H1 (cell line): ENCODE measurements at regions not wholly inside any gene's neighbourhood (a gene's known extent, or its start where the extent isn't known, plus 50 kb on each side); places are given as distances from the start of the nearest gene placed in this dataset.

Experiments used
- CTCF ChIA-PET: fragments of 300-600 bp; sonication (Branson Sonifier 250); formaldehyde crosslinking; loops from one replicate; lab custom pipeline; 2021; ENCODE audit not compliant: partially characterized antibody; lab: Charles Lee
- POLR2A ChIA-PET: fragments of 300-600 bp; sonication (Branson Sonifier 250); formaldehyde crosslinking; loops from one replicate; lab custom pipeline; 2021; ENCODE audit warnings: inconsistent platforms; ENCODE audit not compliant: partially characterized antibody; lab: Charles Lee
- DNase-seq, 2 experiments: peaks; one replicate each; pipeline versions ENCODE4 v3.0.0 to v3.0.0-alpha.2; 2010 to 2022; ENCODE audit warnings: low spot score in 2 of 2, low read depth in 1 of 2, mixed read lengths in 1 of 2
- FAIRE-seq: peaks from 2 replicates; lab custom pipeline; 2011; peaks lifted over from hg19 to GRCh38; lab: Jason Lieb, UNC
- H2AFZ ChIP-seq: 2 replicates; pipeline ENCODE4 v1.8.1; 2012; ENCODE audit warnings: low read length, inconsistent platforms
- H2AK5ac ChIP-seq: 2 replicates; pipeline ENCODE4 v1.6.1; 2013; ENCODE audit warnings: low read depth, low read length
- H2BK120ac ChIP-seq: replicated peaks from 2 replicates; pipeline ENCODE3; 2013; ENCODE audit warnings: low read depth, low read length, inconsistent platforms
- H2BK12ac ChIP-seq: 2 replicates; pipeline ENCODE4 v1.6.1; 2013; ENCODE audit warnings: low read depth, low read length
- H2BK15ac ChIP-seq: 2 replicates; pipeline ENCODE4 v1.6.1; 2013; ENCODE audit warnings: low read length
- H2BK20ac ChIP-seq: 2 replicates; pipeline ENCODE4 v1.6.1; 2013; ENCODE audit warnings: low read length
- H2BK5ac ChIP-seq: 2 replicates; pipeline ENCODE4 v1.6.1; 2013; ENCODE audit warnings: low read depth, low read length
- H3K14ac ChIP-seq: 2 replicates; pipeline ENCODE4 v1.6.1; 2013; ENCODE audit warnings: inconsistent platforms; ENCODE audit not compliant: insufficient read length
- H3K18ac ChIP-seq: 2 replicates; pipeline ENCODE4 v1.6.1; 2013; ENCODE audit warnings: low read length; ENCODE audit errors: extremely low read depth
- H3K23ac ChIP-seq: 2 replicates; pipeline ENCODE4 v1.6.1; 2013; ENCODE audit warnings: inconsistent platforms; ENCODE audit not compliant: insufficient read length
- H3K23me2 ChIP-seq: 2 replicates; pipeline ENCODE4 v1.6.1; 2013; ENCODE audit warnings: low read depth, low read length
- H3K27ac ChIP-seq: 2 replicates; pipeline ENCODE4 v1.6.1; 2011; ENCODE audit warnings: low read depth, low read length, inconsistent platforms
- H3K27me3 ChIP-seq, 4 experiments: replicated peaks in 1 of 4; 1 replicate in 1 of 4; 2 replicates in 3 of 4; pipeline versions ENCODE4 v1.6.1 to v1.8.1; 2011 to 2013; ENCODE audit warnings: low read length in 3 of 4, mild to moderate bottlenecking in 3 of 4, inconsistent platforms in 2 of 4, mixed read lengths in 2 of 4, moderate library complexity in 1 of 4; ENCODE audit not compliant: control insufficient read depth in 3 of 4, insufficient read depth in 3 of 4; ENCODE audit errors: extremely low read depth in 1 of 4
- H3K36me3 ChIP-seq, 4 experiments: 2 replicates each; pipeline versions ENCODE4 v1.6.1 to v1.8.1; 2011 to 2013; ENCODE audit warnings: mild to moderate bottlenecking in 4 of 4, low read length in 3 of 4, moderate library complexity in 2 of 4, control low read depth in 1 of 4, inconsistent platforms in 1 of 4; ENCODE audit not compliant: insufficient read depth in 4 of 4, control insufficient read depth in 2 of 4
- H3K4ac ChIP-seq: replicated peaks from 2 replicates; pipeline ENCODE3; 2013; ENCODE audit warnings: low read length, low read depth, mixed read lengths, inconsistent platforms; ENCODE audit not compliant: insufficient read length
- H3K4me1 ChIP-seq, 4 experiments: replicated peaks in 1 of 4; 1 replicate in 1 of 4; 2 replicates in 3 of 4; pipeline versions ENCODE4 v1.6.1 to v1.8.1; 2011 to 2013; ENCODE audit warnings: low read length in 3 of 4, inconsistent platforms in 2 of 4, mixed read lengths in 1 of 4; ENCODE audit not compliant: insufficient read depth in 4 of 4, control insufficient read depth in 3 of 4
- H3K4me2 ChIP-seq, 2 experiments: 2 replicates each; pipeline versions ENCODE4 v1.6.1 to v1.8.1; 2011 to 2013; ENCODE audit warnings: low read depth in 2 of 2, low read length in 2 of 2, control low read depth in 1 of 2, inconsistent platforms in 1 of 2, mild to moderate bottlenecking in 1 of 2; ENCODE audit not compliant: insufficient read depth in 1 of 2
- H3K4me3 ChIP-seq, 4 experiments: fragments of 200-600, 300-600 bp in 1 of 4; sonication (generic), shearing (Covaris generic), sonication (Bioruptor Twin) in 1 of 4; 2 replicates each; pipeline versions ENCODE4 v1.5.1 to v1.8.1; 2011 to 2016; ENCODE audit warnings: low read length in 4 of 4, low read depth in 3 of 4, control low read depth in 2 of 4, inconsistent platforms in 2 of 4, mild to moderate bottlenecking in 2 of 4, mixed read lengths in 1 of 4, moderate library complexity in 1 of 4; ENCODE audit not compliant: insufficient read depth in 2 of 4; ENCODE audit errors: extremely low read depth in 1 of 4
- H3K56ac ChIP-seq: replicated peaks from 2 replicates; pipeline ENCODE3; 2013; ENCODE audit warnings: low read depth, mild to moderate bottlenecking, mixed read lengths, low read length, inconsistent platforms; ENCODE audit not compliant: insufficient read length
- H3K79me1 ChIP-seq: 2 replicates; pipeline ENCODE4 v1.6.1; 2013; ENCODE audit warnings: low read depth, low read length, control low read depth
- H3K79me2 ChIP-seq, 2 experiments: 2 replicates each; pipeline versions ENCODE4 v1.6.1 to v1.8.1; 2012 to 2013; ENCODE audit warnings: low read length in 2 of 2, mild to moderate bottlenecking in 2 of 2, inconsistent platforms in 1 of 2; ENCODE audit not compliant: insufficient read depth in 2 of 2, control insufficient read depth in 1 of 2
- H3K9ac ChIP-seq, 4 experiments: replicated peaks in 1 of 4; 1 replicate in 1 of 4; 2 replicates in 3 of 4; pipeline versions ENCODE4 v1.6.1 to v1.8.1; 2011 to 2013; ENCODE audit warnings: low read depth in 3 of 4, low read length in 3 of 4, control low read depth in 2 of 4, mild to moderate bottlenecking in 2 of 4, moderate library complexity in 2 of 4, inconsistent platforms in 1 of 4; ENCODE audit errors: extremely low read depth in 1 of 4
- H3K9me3 ChIP-seq, 2 experiments: 2 replicates each; pipeline versions ENCODE4 v1.6.1 to v1.8.1; 2012 to 2013; ENCODE audit warnings: mild to moderate bottlenecking in 2 of 2, moderate library complexity in 2 of 2, control low read depth in 1 of 2, inconsistent platforms in 1 of 2, low read depth in 1 of 2, low read length in 1 of 2, mixed read lengths in 1 of 2; ENCODE audit not compliant: insufficient read depth in 2 of 2
- H4K20me1 ChIP-seq, 2 experiments: replicated peaks in 1 of 2; 2 replicates each; pipeline versions ENCODE3 to v1.8.1; 2011 to 2013; ENCODE audit warnings: inconsistent platforms in 2 of 2, low read length in 2 of 2, mild to moderate bottlenecking in 1 of 2; ENCODE audit not compliant: insufficient read depth in 2 of 2, control insufficient read depth in 1 of 2
- H4K5ac ChIP-seq: 2 replicates; pipeline ENCODE4 v1.6.1; 2013; ENCODE audit warnings: low read length, low read depth, mixed read lengths, inconsistent platforms; ENCODE audit not compliant: insufficient read length
- H4K8ac ChIP-seq: 2 replicates; pipeline ENCODE4 v1.8.0; 2013; ENCODE audit warnings: mild to moderate bottlenecking, moderate library complexity, low read length, inconsistent platforms; ENCODE audit not compliant: insufficient read depth; ENCODE audit errors: extremely low read depth
- H4K91ac ChIP-seq: replicated peaks from 2 replicates; pipeline ENCODE3; 2013; ENCODE audit warnings: low read length, mixed read lengths, inconsistent platforms; ENCODE audit not compliant: insufficient read length
- RFX5 ChIP-seq: IDR thresholded peaks from 2 replicates; pipeline ENCODE4 v1.6.1; 2011; ENCODE audit warnings: low read depth, low read length, improper control_type of control experiment, borderline replicate concordance
- RXRA ChIP-seq: IDR thresholded peaks from 2 replicates; pipeline ENCODE4 v1.6.1; 2011; ENCODE audit warnings: low read depth, mild to moderate bottlenecking, low read length, moderate library complexity; ENCODE audit not compliant: insufficient read depth
- SAP30 ChIP-seq: fragments of 300-600 bp; sonication (generic); IDR thresholded peaks from 2 replicates; pipeline ENCODE4 v1.7.1; 2012; ENCODE audit warnings: low read length, moderate library complexity, mild to moderate bottlenecking, inconsistent platforms; ENCODE audit not compliant: insufficient read depth, insufficient replicate concordance
- WGBS, 2 experiments: shearing (Covaris generic) in 1 of 2; methylation state at CpG; one replicate each; pipeline versions ENCODE4 v1.1.6 to v1.1.7; 2013 to 2015; ENCODE audit warnings: low lambda C conversion rate in 2 of 2, mixed read lengths in 2 of 2, inconsistent platforms in 1 of 2, low coverage in 1 of 2, missing lambda C conversion rate in 1 of 2; ENCODE audit not compliant: insufficient replicate concordance in 2 of 2, insufficient coverage in 1 of 2, insufficient read length in 1 of 2; ENCODE audit errors: extremely low coverage in 1 of 2, missing lambda C conversion rate in 1 of 2; 5-methylcytosine and 5-hydroxymethylcytosine counted together

- no peak for TF ChIP-seq RXRA
- no peak for TF ChIP-seq RFX5
- no peak for TF ChIP-seq SAP30
- TF ChIP-seq, all 59 proteins: peak for 0
- no peak overlapping the region for H2BK120ac ChIP-seq
- CTCF ChIA-PET = interaction anchor here (1.4 kb wide), 1 partner anchor 10 kb away, joined by 6 read pairs; no protein-coding TSS in a partner anchor
Measured at GRCh38 chr20:50428097-50428828, 81.9 kb upstream of the PTPN1 start.

More at GRCh38 chr20:50428097-50428828, 81.9 kb upstream of the PTPN1 start:
- H4K5ac ChIP-seq = no peak overlapping the region
- H3K36me3 ChIP-seq = no peaks in the 10 kb centered on the region
- FAIRE-seq = no peak
- no peak overlapping the region for H3K56ac ChIP-seq
- H3K18ac ChIP-seq = no peak overlapping the region
- no peak overlapping the region for H2BK12ac ChIP-seq
- 87% methylated on average over 6 of the region's 6 CpGs; no CpG with 5 or more reads in 1 of the 2 experiments for WGBS, 2 experiments
- no peaks in the 10 kb centered on the region for H3K79me2 ChIP-seq
- no peak overlapping the region for H2AK5ac ChIP-seq
- H2AFZ ChIP-seq = no peak overlapping the region; the same call in 1 of the 2 replicates
- no peaks in the 10 kb centered on the region for H3K79me1 ChIP-seq
- peaks cover 0 to 12% (median 0%) of the 10 kb centered on the region in 4 experiments; a peak in 5 of 7 replicates for H3K4me1 ChIP-seq
- H3K14ac ChIP-seq = no peak overlapping the region
- H4K91ac ChIP-seq = no peak overlapping the region
- no peaks in the 10 kb centered on the region for H4K20me1 ChIP-seq
- H3K9me3 ChIP-seq = no peaks in the 10 kb centered on the region
- no peaks in the 10 kb centered on the region for H3K27me3 ChIP-seq
- no peak for DNase-seq
- no peak overlapping the region for H2BK5ac ChIP-seq
- H3K4ac ChIP-seq = no peak overlapping the region
- no peak overlapping the region for H3K27ac ChIP-seq
- no peak overlapping the region for H2BK15ac ChIP-seq
- no peak overlapping the region for H3K23ac ChIP-seq
- H3K23me2 ChIP-seq = no peaks in the 10 kb centered on the region
- no peak overlapping the region for H2BK20ac ChIP-seq
- no peak overlapping the region for H4K8ac ChIP-seq
- H3K4me3 ChIP-seq = no peak overlapping the region
- POLR2A ChIA-PET = no interaction called here
- H3K9ac ChIP-seq = no peak overlapping the region
- H3K4me2 ChIP-seq = no peak overlapping the region
